Hepatocyte (in vitro differentiated cells): ENCODE measurements at regions not wholly inside any gene's neighbourhood (a gene's known extent, or its start where the extent isn't known, plus 50 kb on each side); places are given as distances from the start of the nearest gene placed in this dataset.

Source experiments
- EZH2 ChIP-seq: fragments of 200-600 bp; sonication (generic); IDR thresholded peaks from 2 replicates; pipeline ENCODE4 v1.6.1; 2016; ENCODE audit warnings: antibody characterized with exemption, mild to moderate bottlenecking, borderline replicate concordance
- EZH2phosphoT487 ChIP-seq: fragments of 200-600 bp; sonication (generic); IDR thresholded peaks from one replicate; pipeline ENCODE4 v1.6.1; 2018; ENCODE audit warnings: antibody characterized with exemption, mild to moderate bottlenecking, low read depth, moderate library complexity; ENCODE audit not compliant: unreplicated experiment, severe bottlenecking
- TF ChIP-seq, protein P1 (sequence below): fragments of 200-600 bp; sonication (generic); IDR thresholded peaks from 2 replicates; pipeline ENCODE4 v1.5.1; 2016; ENCODE audit warnings: antibody characterized with exemption, mild to moderate bottlenecking; ENCODE audit not compliant: poor library complexity

DNA sequence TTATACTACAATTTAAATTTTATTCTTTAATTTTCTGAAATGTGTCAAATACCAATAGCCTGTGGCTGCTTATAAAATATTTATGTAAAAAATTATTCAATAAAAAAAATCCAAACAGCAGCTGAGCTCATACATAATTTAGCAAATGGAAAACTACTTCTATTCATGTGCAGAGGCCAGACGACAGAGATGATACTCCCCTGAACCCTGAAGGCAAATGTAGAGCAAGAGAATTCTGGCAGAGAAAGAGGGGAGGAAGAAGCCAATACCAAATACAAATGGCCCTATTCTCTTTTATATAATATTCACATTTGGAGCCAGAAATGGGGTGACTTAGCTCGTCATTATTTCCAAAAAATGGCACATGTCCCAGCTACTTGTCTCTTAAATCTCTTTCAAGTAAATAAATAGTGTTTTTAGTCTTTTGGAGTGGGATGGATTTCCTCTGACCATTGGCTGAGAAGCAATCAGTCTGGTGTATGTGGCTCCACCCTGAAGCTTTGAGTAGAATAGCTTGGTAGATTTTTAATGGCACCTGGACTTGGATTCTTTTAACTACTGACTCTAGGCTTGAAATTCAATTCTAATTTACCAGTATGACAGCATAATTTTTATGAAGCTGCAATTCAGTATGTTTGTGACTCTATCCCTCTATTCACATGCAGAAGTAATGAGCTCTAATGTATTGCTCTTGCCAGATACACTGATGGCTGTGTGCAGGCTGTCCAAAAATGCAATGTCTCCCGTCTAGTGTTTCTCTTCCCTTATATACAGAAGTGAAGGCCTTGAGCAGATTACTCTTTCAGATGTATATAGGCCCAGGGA, 113.4 kb upstream of the SCAF11 start:
- TF ChIP-seq, protein P1, sequence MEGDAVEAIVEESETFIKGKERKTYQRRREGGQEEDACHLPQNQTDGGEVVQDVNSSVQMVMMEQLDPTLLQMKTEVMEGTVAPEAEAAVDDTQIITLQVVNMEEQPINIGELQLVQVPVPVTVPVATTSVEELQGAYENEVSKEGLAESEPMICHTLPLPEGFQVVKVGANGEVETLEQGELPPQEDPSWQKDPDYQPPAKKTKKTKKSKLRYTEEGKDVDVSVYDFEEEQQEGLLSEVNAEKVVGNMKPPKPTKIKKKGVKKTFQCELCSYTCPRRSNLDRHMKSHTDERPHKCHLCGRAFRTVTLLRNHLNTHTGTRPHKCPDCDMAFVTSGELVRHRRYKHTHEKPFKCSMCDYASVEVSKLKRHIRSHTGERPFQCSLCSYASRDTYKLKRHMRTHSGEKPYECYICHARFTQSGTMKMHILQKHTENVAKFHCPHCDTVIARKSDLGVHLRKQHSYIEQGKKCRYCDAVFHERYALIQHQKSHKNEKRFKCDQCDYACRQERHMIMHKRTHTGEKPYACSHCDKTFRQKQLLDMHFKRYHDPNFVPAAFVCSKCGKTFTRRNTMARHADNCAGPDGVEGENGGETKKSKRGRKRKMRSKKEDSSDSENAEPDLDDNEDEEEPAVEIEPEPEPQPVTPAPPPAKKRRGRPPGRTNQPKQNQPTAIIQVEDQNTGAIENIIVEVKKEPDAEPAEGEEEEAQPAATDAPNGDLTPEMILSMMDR = no peak
- TF ChIP-seq EZH2 (no peak), EZH2phosphoT487 (no peak)
